Heart left ventricle (tissue), 13 donors: ENCODE measurements at regions not wholly inside any gene's neighbourhood (a gene's known extent, or its start where the extent isn't known, plus 50 kb on each side); places are given as distances from the start of the nearest gene placed in this dataset.

Experiments
- CTCF ChIP-seq, 12 donors: fragments of 200-600 bp; sonication (generic) in 4 of 12; IDR thresholded peaks; one replicate each; pipeline versions ENCODE4 v1.5.0 to v1.8.0; 2018 to 2022; ENCODE audit warnings: antibody characterized with exemption in 12 of 12, mild to moderate bottlenecking in 5 of 12
- POLR2A ChIP-seq, 2 donors: fragments of 450-650 bp; IDR thresholded peaks; one replicate each; pipeline ENCODE4 v1.6.1; 2017; ENCODE audit warnings: antibody characterized with exemption in 2 of 2, mild to moderate bottlenecking in 2 of 2, moderate library complexity in 2 of 2
- donor health status: ischemic (EF 13 %, LVEDD 7.1; RV severe dilation, severe dysfunction).
- donor health status: DM: no; HTN: yes; CAD: no.
- donor health status: DM: no; HTN: no; CAD: no.
- donor health status: ischemic (EF 25% LVEDD 6.9; RV normal size, moderate dysfunction).
- donor health status: ischemic (EF 25% LVEDD 5.7; RV mildly dilated, moderate dysfunction).
- donor health status: ischemic (EF 35%, LVEDD 5.7; RV mildly dilated, moderate dysfunction).
- donor health status: nonischemic (EF 11% LVEDD 7.7; RV severe dilation, severe dysfunction).
- donor health status: DM: yes; HTN: yes; CAD: no.
- donor health status: PGD.
- donor health status: ischemic (EF 29% LVEDD 5.4; RV normal size, mild dysfunction).
- donor health status: nonischemic (EF 23%, LVEDD 6.1; RV moderate dilation, normal function).

- TF ChIP-seq CTCF (IDR thresholded peaks at IDR 0.05) = no peak
- no peak for TF ChIP-seq POLR2A (IDR thresholded peaks at IDR 0.05)
Measured at GRCh38 chr1:90591355-90591969, 125.6 kb downstream of the BARHL2 start.
